GM12878 (cell line): ENCODE measurements at regions not wholly inside any gene's neighbourhood (a gene's known extent, or its start where the extent isn't known, plus 50 kb on each side); places are given as distances from the start of the nearest gene placed in this dataset.

Experiments used
- ATAC-seq: fragments of 200-7000 bp; cut with Tn5 transposase; 3 replicates; pipeline ENCODE4 v1.9.1; 2020; ENCODE audit warnings: mild to moderate bottlenecking, moderate library complexity
- BruUV-seq: library from RNA; stranded (reverse); fragments of 400-500 nt; replicated peaks from 2 replicates; lab custom pipeline; 2021; lab: Mats Ljungman, UMichigan
- CTCF ChIA-PET: fragments of 300-600 bp; sonication (Branson Sonifier 250); formaldehyde crosslinking; extraction: SDS; loops from one replicate; lab custom pipeline; 2021; ENCODE audit warnings: inconsistent platforms; lab: Yijun Ruan, JAX
- POLR2A ChIA-PET: fragments of 350-600 bp; formaldehyde crosslinking; extraction: SDS; loops from one replicate; lab custom pipeline; 2021; ENCODE audit warnings: inconsistent platforms; lab: Charles Lee
- RAD21 ChIA-PET: fragments of 300-600 bp; sonication (Branson Sonifier 250); formaldehyde crosslinking; loops from one replicate; lab custom pipeline; 2023; ENCODE audit warnings: antibody characterized with exemption; ENCODE audit not compliant: unreplicated experiment; lab: Charles Lee
- SMC1A ChIA-PET: fragments of 300-600 bp; sonication (Branson Sonifier 250); formaldehyde crosslinking; loops from one replicate; lab custom pipeline; 2023; ENCODE audit not compliant: unreplicated experiment, uncharacterized antibody; lab: Charles Lee
- DNase-seq: peaks from one replicate; pipeline ENCODE4 v3.0.0-alpha.2; 2011; ENCODE audit warnings: low read depth, low spot score
- FAIRE-seq: peaks from 3 replicates; lab custom pipeline; 2011; peaks lifted over from hg19 to GRCh38; lab: Jason Lieb, UNC
- H2AFZ ChIP-seq: 2 replicates; pipeline ENCODE4 v1.6.0; 2011; ENCODE audit warnings: low read depth, low read length, control low read depth; ENCODE audit not compliant: control insufficient read depth
- H3K27ac ChIP-seq: 2 replicates; pipeline ENCODE4 v1.5.1; 2011; ENCODE audit warnings: control low read depth; ENCODE audit not compliant: control insufficient read depth, insufficient read depth
- H3K27me3 ChIP-seq, 2 experiments: replicated peaks in 1 of 2; 2 replicates each; pipeline versions ENCODE4 v1.6.0 to v1.6.1; 2011; ENCODE audit warnings: low read length in 1 of 2; ENCODE audit not compliant: control insufficient read depth in 2 of 2, insufficient read depth in 2 of 2
- H3K36me3 ChIP-seq, 2 experiments: 2 replicates each; pipeline ENCODE4 v1.5.1; 2011; ENCODE audit warnings: low read length in 1 of 2; ENCODE audit not compliant: control insufficient read depth in 2 of 2, insufficient read depth in 2 of 2
- H3K4me1 ChIP-seq: 2 replicates; pipeline ENCODE4 v1.6.1; 2011; ENCODE audit warnings: mild to moderate bottlenecking, low read length, moderate library complexity, mixed read lengths; ENCODE audit not compliant: control insufficient read depth, insufficient read depth
- H3K4me2 ChIP-seq: 2 replicates; pipeline ENCODE4 v1.6.0; 2011; ENCODE audit warnings: control low read depth; ENCODE audit not compliant: control insufficient read depth, insufficient read depth
- H3K4me3 ChIP-seq: fragments of 200-600 bp; sonication (generic); 2 replicates; pipeline ENCODE4 v1.5.1; 2016
- H3K79me2 ChIP-seq: 2 replicates; pipeline ENCODE4 v1.6.0; 2011; ENCODE audit warnings: low read length; ENCODE audit not compliant: control insufficient read depth, insufficient read depth
- H3K9ac ChIP-seq: 2 replicates; pipeline ENCODE4 v1.8.0; 2011; ENCODE audit warnings: low read length, control low read depth, mixed read lengths; ENCODE audit not compliant: control insufficient read depth, insufficient read depth
- H3K9me3 ChIP-seq: replicated peaks from 3 replicates; pipeline ENCODE4 v1.5.1; 2011; ENCODE audit warnings: mild to moderate bottlenecking, low read length; ENCODE audit not compliant: control insufficient read depth, insufficient read depth
- H4K20me1 ChIP-seq: 2 replicates; pipeline ENCODE4 v1.6.0; 2011; ENCODE audit not compliant: control insufficient read depth, insufficient read depth
- CTCF ChIP-seq, 3 experiments: IDR thresholded peaks in 2 of 3; conservative IDR thresholded peaks in 1 of 3; 2 replicates each; pipeline ENCODE4 v1.5.1; 2011; ENCODE audit warnings: low read depth in 3 of 3, low read length in 3 of 3, mild to moderate bottlenecking in 3 of 3, control low read depth in 2 of 3, moderate library complexity in 2 of 3, inconsistent platforms in 1 of 3, mixed read lengths in 1 of 3; ENCODE audit not compliant: control insufficient read depth in 2 of 3, insufficient read depth in 1 of 3; ENCODE audit errors: extremely low read depth in 1 of 3
- E2F4 ChIP-seq: IDR thresholded peaks from 2 replicates; pipeline ENCODE4 v1.6.1; 2012; ENCODE audit warnings: low read depth, low read length, improper control_type of control experiment
- TAF1 ChIP-seq: IDR thresholded peaks from 2 replicates; pipeline ENCODE4 v1.6.1; 2011; ENCODE audit warnings: mild to moderate bottlenecking, low read depth, low read length, borderline replicate concordance
- WGBS: methylation state at CpG from one replicate; pipeline ENCODE4 v1.1.6; 2016; ENCODE audit warnings: low lambda C conversion rate; ENCODE audit not compliant: insufficient replicate concordance, insufficient coverage; ENCODE audit errors: missing lambda C conversion rate; 5-methylcytosine and 5-hydroxymethylcytosine counted together
- in situ Hi-C: fragments of 300-500 bp; cut with MboI; formaldehyde crosslinking; loops from 9 replicates; pipeline ENCODE4 v1.14.3; 2018; ENCODE audit warnings: mixed read lengths
- intact Hi-C: fragments of 100-400 bp; cut with micrococcal nuclease; formaldehyde crosslinking; loops from one replicate; pipeline ENCODE4 v1.14.2; 2022; ENCODE audit not compliant: unreplicated experiment

- Histone ChIP-seq H3K4me1 (no peaks in the 10 kb centered on the region), H3K79me2 (no peaks in the 10 kb centered on the region), H3K9me3 (no peaks in the 10 kb centered on the region), H3K36me3 (no peaks in the 10 kb centered on the region), H3K27ac (no peak overlapping the region), H2AFZ (no peak overlapping the region), H3K4me2 (no peak overlapping the region), H4K20me1 (no peaks in the 10 kb centered on the region), H3K27me3 (no peaks in the 10 kb centered on the region), H3K4me3 (no peak overlapping the region), H3K9ac (no peak overlapping the region)
- DNase-seq (no peak), FAIRE-seq (no peak), ATAC-seq (no peak)
- ChIA-PET RAD21 (interaction anchor here (0.8 kb wide), 1 partner anchor 147 kb away, joined by 3 read pairs; no protein-coding TSS in a partner anchor), CTCF (interaction anchor here (0.7 to 0.9 kb wide), 2 partner anchors 9 to 712 kb away, joined by 3 read pairs; no protein-coding TSS in a partner anchor), POLR2A (no interaction called here), SMC1A (no interaction called here)
- no peak for TF ChIP-seq TAF1
- TF ChIP-seq CTCF (IDR thresholded peaks at IDR 0.05 in 2 of 3, conservative IDR thresholded peaks at IDR 0.05 in 1 of 3; ENCODE audit: control insufficient read depth in 2 of 3, extremely low read depth in 1 of 3, insufficient read depth in 1 of 3, low read depth in 3 of 3, low read length in 3 of 3), result no peak
- TF ChIP-seq E2F4, result no peak
- WGBS, result 52% methylated on average over 6 of the region's 6 CpGs
- intact Hi-C loops (no loop called here), in situ Hi-C loops (loop anchor here (10.0 kb wide), 1 partner anchor 1252 kb away; no protein-coding TSS in a partner anchor)
- BruUV-seq, result no TSS peak
These were observed 235.8 kb downstream of the NEDD1 start for GRCh38 chr12:97142737-97143410.
